ENCODE measurements at regions not wholly inside any gene's neighbourhood (a gene's known extent, or its start where the extent isn't known, plus 50 kb on each side); places are given as distances from the start of the nearest gene placed in this dataset.

- peak; percentile 12 for DNase-seq
These were observed 83.1 kb upstream of the STEAP1B start for GRCh38 chr7:22582863-22583622.

- no peak for DNase-seq
These were observed 81.1 kb upstream of the STEAP1B start for GRCh38 chr7:22581099-22581498.

- no peak for DNase-seq
These were observed 80.0 kb upstream of the STEAP1B start for GRCh38 chr7:22579961-22580360.

- DNase-seq: no peak
These were observed 78.2 kb upstream of the STEAP1B start for GRCh38 chr7:22578007-22578733.

GRCh38 chr7:22577470-22578001, 77.5 kb upstream of the STEAP1B start:
- DNase-seq: no peak

GRCh38 chr7:22576612-22577469, 76.9 kb upstream of the STEAP1B start:
- DNase-seq: no peak

- no peak for DNase-seq
These were observed 74.9 kb upstream of the STEAP1B start for GRCh38 chr7:22574754-22575520.

- DNase-seq: no peak
These were observed 72.9 kb upstream of the STEAP1B start for GRCh38 chr7:22572937-22573336.

- no peak for DNase-seq
These were observed 72.3 kb upstream of the STEAP1B start for GRCh38 chr7:22572292-22572691.

- no peak for DNase-seq
These were observed 71.8 kb upstream of the STEAP1B start for GRCh38 chr7:22571766-22572165.

- DNase-seq: no peak
These were observed 69.8 kb upstream of the STEAP1B start for GRCh38 chr7:22569586-22570321.

GRCh38 chr7:22566592-22566991, 66.6 kb upstream of the STEAP1B start:
- no peak for DNase-seq

GRCh38 chr7:22566176-22566575, 66.2 kb upstream of the STEAP1B start:
- DNase-seq: no peak

- peak; percentile 33 for DNase-seq
These were observed 65.4 kb upstream of the STEAP1B start for GRCh38 chr7:22565315-22565811.

GRCh38 chr7:22564511-22565045, 64.6 kb upstream of the STEAP1B start:
- peak; percentile 63 for DNase-seq

GRCh38 chr7:22563621-22564241, 63.7 kb upstream of the STEAP1B start:
- peak; percentile 82 for DNase-seq

- DNase-seq: peak; percentile 66
These were observed 63.1 kb upstream of the STEAP1B start for GRCh38 chr7:22563032-22563501.

- DNase-seq: no peak
These were observed 62.1 kb upstream of the STEAP1B start for GRCh38 chr7:22561895-22562593.

GRCh38 chr7:22561321-22561811, 61.4 kb upstream of the STEAP1B start:
- DNase-seq: peak; percentile 11
